Duodenal mucosa (tissue), 2 donors: ENCODE measurements at regions not wholly inside any gene's neighbourhood (a gene's known extent, or its start where the extent isn't known, plus 50 kb on each side); places are given as distances from the start of the nearest gene placed in this dataset.

ENCODE experiments used
- H3K27ac ChIP-seq: one replicate; pipeline ENCODE4 v1.7.0; 2013; ENCODE audit warnings: low read depth, low read length
- H3K27me3 ChIP-seq, 2 donors: one replicate each; pipeline ENCODE4 v1.7.0; 2013; ENCODE audit warnings: low read length in 2 of 2, control low read depth in 1 of 2; ENCODE audit not compliant: insufficient read depth in 2 of 2, control insufficient read depth in 1 of 2
- H3K36me3 ChIP-seq, 2 donors: one replicate each; pipeline ENCODE4 v1.7.0; 2013; ENCODE audit warnings: low read length in 2 of 2, control low read depth in 1 of 2; ENCODE audit not compliant: insufficient read depth in 2 of 2, control insufficient read depth in 1 of 2
- H3K4me1 ChIP-seq, 2 donors: one replicate each; pipeline ENCODE4 v1.7.0; 2013; ENCODE audit warnings: low read length in 2 of 2, control low read depth in 1 of 2; ENCODE audit not compliant: insufficient read depth in 2 of 2, control insufficient read depth in 1 of 2
- H3K4me3 ChIP-seq, 2 donors: one replicate each; pipeline ENCODE4 v1.7.0; 2013; ENCODE audit warnings: low read length in 2 of 2, low read depth in 1 of 2
- H3K9ac ChIP-seq, 2 donors: one replicate each; pipeline ENCODE4 v1.7.0; 2013; ENCODE audit warnings: low read length in 2 of 2, low read depth in 1 of 2
- H3K9me3 ChIP-seq, 2 donors: one replicate each; pipeline ENCODE4 v1.7.0; 2013; ENCODE audit warnings: low read length in 2 of 2, control low read depth in 1 of 2; ENCODE audit not compliant: control insufficient read depth in 1 of 2

DNA sequence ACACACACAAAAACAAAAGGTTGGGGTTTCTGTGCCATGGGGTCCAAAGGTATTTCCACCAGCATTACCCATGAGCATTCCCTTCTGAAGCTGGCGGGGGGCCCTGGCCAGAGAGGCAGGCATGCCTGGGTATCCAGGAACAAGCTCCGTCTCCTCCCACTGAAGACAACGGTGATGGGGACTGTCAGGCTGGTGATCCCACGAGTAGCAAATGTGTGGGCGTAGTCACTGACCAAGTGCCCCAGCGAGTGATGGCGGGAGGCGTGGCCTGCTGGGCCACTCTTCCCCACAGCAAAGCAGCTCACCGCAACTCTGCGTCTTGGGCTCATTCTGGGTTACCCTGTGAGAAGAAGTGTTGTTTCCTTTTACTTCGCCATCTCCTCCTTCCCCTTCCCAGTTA lies 270.6 kb downstream of the CDCA7 start:
- Histone ChIP-seq H3K4me3 (no peak overlapping the region), H3K9ac (no peak overlapping the region), H3K27ac (no peak overlapping the region), H3K36me3 (no peaks in the 10 kb centered on the region), H3K4me1 (no peaks in the 10 kb centered on the region), H3K27me3 (no peaks in the 10 kb centered on the region), H3K9me3 (no peaks in the 10 kb centered on the region)

DNA sequence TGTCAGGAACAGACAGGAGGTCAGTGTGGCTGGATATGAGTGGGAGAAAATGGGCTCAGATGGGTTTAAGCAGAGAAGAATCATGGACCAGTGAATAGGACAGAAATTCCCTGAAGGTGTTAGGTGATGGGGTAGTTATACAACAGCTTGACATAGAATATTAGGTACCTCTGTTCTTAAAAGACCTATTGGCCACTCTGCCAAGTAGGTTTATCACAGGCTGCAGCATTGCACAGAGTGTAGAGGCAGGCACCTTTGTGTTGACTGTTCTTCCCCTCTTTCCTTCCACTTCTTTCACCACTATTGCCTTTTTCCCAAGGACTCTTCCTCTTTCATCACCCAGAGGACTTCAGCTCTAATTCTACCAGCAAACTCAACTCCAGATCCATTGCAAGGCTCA lies 274.4 kb downstream of the CDCA7 start:
- no peak overlapping the region for H3K9ac ChIP-seq
- H3K4me3 ChIP-seq = no peak overlapping the region
- no peaks in the 10 kb centered on the region for H3K36me3 ChIP-seq
- H3K27ac ChIP-seq = no peak overlapping the region
- no peaks in the 10 kb centered on the region for H3K27me3 ChIP-seq
- H3K9me3 ChIP-seq = no peaks in the 10 kb centered on the region
- H3K4me1 ChIP-seq = no peaks in the 10 kb centered on the region

DNA sequence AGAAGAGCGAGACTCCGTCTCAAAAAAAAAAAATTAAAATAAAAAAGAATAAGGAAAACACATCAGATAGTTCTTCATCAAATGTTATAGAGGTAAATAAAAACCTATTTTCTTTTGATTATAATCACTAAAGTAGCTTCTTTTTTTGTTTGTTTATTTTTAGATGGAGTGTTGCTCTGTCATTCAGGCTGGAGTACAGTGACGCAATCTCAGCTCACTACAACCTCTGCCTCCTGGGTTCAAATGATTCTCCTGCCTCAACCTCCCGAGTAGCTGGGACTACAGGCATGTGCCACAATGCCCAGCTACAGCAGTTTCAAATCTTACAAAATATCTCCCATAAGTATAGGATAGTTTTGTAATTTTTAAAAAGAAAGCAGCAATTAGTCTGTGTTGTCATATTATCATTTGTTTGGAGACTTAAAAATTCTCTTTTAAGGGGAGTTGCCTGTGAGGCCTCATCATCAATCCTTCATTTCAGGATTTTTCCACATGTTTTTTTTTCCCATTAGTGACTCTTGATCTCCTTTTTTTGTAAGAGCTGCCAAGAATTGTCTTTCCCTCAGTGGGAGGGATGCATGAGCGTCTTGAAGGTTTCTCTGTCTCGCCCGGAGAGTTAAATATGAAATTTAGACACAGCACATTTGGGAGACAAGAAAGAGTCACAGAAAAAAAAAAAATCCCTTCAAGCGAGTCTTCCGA lies 275.9 kb downstream of the CDCA7 start:
- Histone ChIP-seq H3K4me3 (no peak overlapping the region), H3K27me3 (no peaks in the 10 kb centered on the region), H3K27ac (no peak overlapping the region), H3K36me3 (no peaks in the 10 kb centered on the region), H3K9me3 (no peaks in the 10 kb centered on the region), H3K9ac (no peak overlapping the region), H3K4me1 (no peaks in the 10 kb centered on the region)

DNA sequence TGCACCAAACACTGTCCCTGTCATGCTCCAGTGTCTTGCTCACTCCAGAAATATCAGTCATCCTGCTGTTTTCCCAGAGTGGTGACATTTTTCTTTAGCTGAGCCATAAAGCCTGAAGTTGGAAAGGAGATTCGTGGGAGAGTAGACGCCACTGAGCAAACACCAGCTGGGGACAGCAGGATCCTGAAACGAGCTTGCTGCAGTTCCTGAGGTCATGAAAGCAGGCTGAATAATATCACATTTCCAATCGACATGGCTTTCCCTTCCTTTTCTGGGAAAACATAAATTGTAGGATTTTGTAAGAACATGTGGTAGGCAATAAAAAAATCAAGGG lies 276.4 kb downstream of the CDCA7 start:
- Histone ChIP-seq H3K9ac (no peak overlapping the region), H3K27me3 (no peaks in the 10 kb centered on the region), H3K4me3 (no peak overlapping the region), H3K4me1 (no peaks in the 10 kb centered on the region), H3K9me3 (no peaks in the 10 kb centered on the region), H3K27ac (no peak overlapping the region), H3K36me3 (no peaks in the 10 kb centered on the region)

DNA sequence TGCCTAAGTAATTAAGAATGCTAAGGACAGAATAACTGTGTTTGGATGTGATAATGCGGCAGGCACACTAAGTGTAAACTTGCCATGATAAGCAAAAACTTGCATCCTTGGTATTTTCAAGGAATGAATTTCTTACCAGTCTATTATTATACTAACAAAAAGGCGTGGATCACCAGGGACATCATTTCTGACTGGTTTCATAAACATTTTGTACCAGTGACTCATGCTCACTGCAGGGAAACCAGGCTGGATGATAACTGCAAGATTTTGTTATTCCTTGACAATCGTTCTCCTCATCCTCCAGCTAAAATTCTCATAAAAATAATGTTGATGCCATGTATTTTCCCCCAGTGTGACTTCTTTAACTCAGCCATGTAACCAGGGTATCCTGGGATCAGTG lies 289.5 kb downstream of the CDCA7 start:
- no peak overlapping the region for H3K4me3 ChIP-seq
- no peak overlapping the region for H3K9ac ChIP-seq
- no peaks in the 10 kb centered on the region for H3K36me3 ChIP-seq
- H3K4me1 ChIP-seq = no peaks in the 10 kb centered on the region
- H3K9me3 ChIP-seq = no peaks in the 10 kb centered on the region
- no peaks in the 10 kb centered on the region for H3K27me3 ChIP-seq
- H3K27ac ChIP-seq = no peak overlapping the region

DNA sequence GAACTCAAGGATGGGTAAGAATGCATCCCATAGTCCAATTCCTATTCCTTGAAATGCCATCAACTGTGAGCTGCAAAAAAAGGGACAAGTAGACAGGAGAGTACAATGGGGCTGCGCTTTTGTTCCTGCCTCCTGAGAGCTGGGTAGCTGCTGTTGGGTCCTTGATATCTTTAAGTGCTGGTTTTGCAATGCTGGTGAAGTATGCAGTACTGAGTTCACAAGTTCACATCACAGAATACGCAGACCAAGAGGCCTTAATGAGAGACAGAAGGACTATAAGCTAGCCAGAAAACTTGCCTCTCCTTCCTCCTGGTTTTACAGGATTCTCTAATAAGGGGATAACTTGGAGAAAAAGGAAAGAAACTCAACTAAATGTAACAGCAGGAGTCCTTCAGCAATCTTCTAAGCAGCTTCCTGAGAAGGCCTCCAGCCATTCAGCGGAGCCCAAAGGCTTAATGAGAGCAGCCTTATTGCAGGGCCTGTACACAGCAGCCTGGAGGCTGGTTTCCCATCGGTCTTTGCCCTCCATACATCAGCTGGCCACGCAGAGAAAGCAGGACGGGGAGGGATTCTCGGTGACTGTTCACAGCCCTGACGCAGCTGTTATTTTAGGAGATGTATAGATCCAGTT lies 293.1 kb downstream of the CDCA7 start:
- Histone ChIP-seq H3K9ac (no peak overlapping the region), H3K27ac (no peak overlapping the region), H3K4me1 (peaks cover 0 to under 1% of the 10 kb centered on the region in 2 donors), H3K27me3 (no peaks in the 10 kb centered on the region), H3K36me3 (no peaks in the 10 kb centered on the region), H3K9me3 (no peaks in the 10 kb centered on the region), H3K4me3 (no peak overlapping the region)

DNA sequence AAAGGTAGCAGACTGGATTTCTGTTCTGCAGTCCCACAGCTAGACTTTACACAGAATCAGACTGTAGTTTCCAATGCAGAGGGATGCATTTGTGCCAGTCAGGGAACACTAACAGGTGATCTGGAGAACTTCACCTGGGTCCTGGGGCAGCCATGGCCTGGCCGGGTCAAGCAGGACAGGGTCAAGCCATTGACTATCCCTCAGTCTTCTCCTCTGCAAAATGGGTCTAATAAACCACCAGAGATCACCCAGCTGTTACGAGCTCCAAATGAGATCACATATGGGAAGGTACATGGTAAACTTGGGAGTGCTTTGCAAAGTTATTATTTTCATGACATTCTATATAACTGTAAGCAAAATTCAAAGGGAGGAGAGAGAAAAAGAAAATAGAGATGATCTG lies 294.1 kb downstream of the CDCA7 start:
- Histone ChIP-seq H3K36me3 (no peaks in the 10 kb centered on the region), H3K9me3 (no peaks in the 10 kb centered on the region), H3K27me3 (no peaks in the 10 kb centered on the region), H3K4me1 (peaks cover 0 to 4% of the 10 kb centered on the region in 2 donors), H3K9ac (no peak overlapping the region), H3K27ac (no peak overlapping the region), H3K4me3 (no peak overlapping the region)

DNA sequence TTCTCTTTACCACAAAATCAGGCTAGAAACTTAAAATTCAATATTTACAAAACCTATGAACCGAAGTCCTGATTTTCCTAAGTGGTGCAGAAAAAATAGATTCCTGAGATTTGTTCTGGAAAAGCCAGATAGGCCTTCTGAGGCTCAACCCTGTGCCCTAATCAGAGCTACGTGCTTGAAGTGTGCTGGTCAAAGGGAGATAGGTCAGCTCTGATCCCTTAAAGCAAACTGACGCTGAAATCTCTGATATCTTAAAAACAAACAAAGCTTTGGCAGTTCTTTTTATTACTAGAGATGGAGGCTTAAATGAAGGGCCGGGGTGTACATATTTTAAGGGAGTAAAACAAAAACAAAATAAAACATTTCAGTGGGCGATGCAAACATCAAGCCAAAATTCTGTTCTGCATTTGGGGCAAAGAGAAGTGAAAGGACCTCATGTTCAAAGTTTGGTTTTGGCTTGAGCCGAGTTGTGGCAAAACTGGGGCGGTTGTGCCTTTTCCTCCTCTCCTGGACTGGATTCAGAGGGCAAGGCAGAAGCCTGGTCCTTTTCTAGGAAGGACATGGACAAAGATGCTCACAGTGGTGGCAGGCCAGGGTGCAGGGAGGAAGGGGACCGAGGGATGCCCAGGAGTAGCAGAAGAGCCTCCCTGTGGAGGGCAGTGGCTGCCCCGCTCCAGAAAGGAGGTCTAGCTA lies 295.0 kb downstream of the CDCA7 start:
- Histone ChIP-seq H3K36me3 (no peaks in the 10 kb centered on the region), H3K4me1 (peaks cover 0 to 4% of the 10 kb centered on the region in 2 donors), H3K9ac (no peak overlapping the region), H3K9me3 (no peaks in the 10 kb centered on the region), H3K4me3 (no peak overlapping the region), H3K27me3 (no peaks in the 10 kb centered on the region), H3K27ac (no peak overlapping the region)

DNA sequence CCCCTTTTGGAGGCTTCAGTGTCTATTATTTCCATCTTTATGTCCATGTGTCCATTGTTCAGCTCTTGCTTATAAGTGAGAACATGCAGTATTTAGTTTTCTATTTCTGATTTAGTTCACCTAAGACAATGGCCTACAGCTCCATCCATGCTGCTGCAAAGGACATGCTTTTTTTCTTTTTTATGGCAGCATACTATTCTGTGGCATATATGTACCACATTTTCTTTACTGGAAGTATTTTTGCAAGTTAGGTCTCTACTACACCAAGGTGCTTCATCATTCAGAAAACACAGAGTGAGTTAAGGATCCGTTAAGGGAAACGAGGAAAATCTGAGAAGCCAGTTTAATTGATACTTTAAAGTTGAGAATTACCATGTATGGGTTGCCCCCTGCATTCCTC lies 297.2 kb downstream of the CDCA7 start:
- no peaks in the 10 kb centered on the region for H3K27me3 ChIP-seq
- H3K9me3 ChIP-seq = no peaks in the 10 kb centered on the region
- H3K9ac ChIP-seq = no peak overlapping the region
- no peak overlapping the region for H3K27ac ChIP-seq
- peaks cover 0 to 4% of the 10 kb centered on the region in 2 donors for H3K4me1 ChIP-seq
- H3K36me3 ChIP-seq = no peaks in the 10 kb centered on the region
- H3K4me3 ChIP-seq = no peak overlapping the region

DNA sequence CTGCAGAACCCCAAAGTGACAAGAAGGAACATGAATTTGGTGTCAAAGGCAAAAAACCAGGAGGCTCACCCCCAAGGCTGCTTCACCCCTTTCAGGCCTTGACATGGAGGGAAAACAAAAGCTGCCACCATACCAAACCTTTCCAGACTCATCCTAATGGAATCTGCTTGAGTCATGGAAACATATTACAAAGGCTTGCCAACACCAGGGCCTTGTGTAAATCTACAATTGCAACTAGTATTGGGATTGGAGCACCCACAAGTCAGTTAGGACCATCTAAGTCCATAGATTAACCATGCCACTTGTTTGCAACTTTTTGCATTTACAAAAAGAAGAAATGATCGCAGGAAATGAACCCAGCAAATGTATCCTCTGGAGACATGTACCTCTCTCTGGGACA lies 297.6 kb downstream of the CDCA7 start:
- Histone ChIP-seq H3K4me1 (peaks cover 0 to 4% of the 10 kb centered on the region in 2 donors), H3K27me3 (no peaks in the 10 kb centered on the region), H3K9me3 (no peaks in the 10 kb centered on the region), H3K27ac (no peak overlapping the region), H3K9ac (no peak overlapping the region), H3K36me3 (no peaks in the 10 kb centered on the region), H3K4me3 (no peak overlapping the region)
